ENCODE measurements at regions not wholly inside any gene's neighbourhood (a gene's known extent, or its start where the extent isn't known, plus 50 kb on each side); places are given as distances from the start of the nearest gene placed in this dataset.
"Not testable (repeated sequence)": the region's sequence is repeated elsewhere in the genome, so short reads cannot be mapped to it uniquely, and the experiment has no call there.

DNA sequence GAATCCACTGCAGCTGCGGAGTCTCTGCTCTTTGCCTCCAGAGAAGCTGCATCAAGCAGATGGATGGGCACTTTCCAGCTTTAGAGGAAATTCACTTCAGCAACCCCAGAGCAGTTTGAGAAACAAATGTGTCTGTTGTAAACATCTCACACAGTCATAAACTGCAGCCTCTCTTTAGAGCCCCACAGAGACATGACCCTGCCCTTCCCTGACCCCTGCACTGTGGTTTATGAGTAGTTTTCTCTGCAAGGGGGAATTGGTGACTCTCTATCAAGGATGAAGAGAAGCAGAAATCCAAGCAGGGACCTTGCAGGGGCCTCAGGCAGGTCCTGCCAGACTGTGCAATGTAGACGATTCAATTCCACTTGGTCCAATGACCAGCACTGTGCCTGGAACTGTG lies 160.2 kb downstream of the SH2D4B start:
- no peak for DNase-seq (ENCODE audit: low read depth in 2 of 2, low spot score in 1 of 2)

DNA sequence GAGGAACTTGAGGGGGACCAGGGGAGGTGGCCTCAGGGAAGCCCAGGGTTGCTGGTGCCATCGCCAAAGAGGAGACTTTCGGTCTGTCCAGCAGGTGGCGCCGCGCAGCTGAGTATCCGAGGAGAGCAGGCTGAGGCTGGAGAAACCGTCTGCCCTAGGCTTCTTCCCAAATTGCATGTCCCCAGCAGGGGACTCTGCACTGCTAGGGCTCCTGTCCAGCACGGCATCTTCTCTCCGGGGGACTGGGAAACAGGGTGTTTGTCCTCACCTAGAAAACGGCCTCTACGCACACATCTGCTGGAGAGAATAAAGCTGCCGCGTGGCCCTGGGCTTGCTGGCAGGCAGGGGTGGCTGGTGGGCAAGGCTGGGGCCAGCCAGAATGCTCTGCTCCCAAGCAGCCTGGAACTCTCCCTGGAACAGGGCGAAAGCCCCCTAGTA lies 161.9 kb downstream of the SH2D4B start:
- DNase-seq (ENCODE audit: low read depth in 2 of 2, low spot score in 1 of 2) = peak; percentile 10 to 37

DNA sequence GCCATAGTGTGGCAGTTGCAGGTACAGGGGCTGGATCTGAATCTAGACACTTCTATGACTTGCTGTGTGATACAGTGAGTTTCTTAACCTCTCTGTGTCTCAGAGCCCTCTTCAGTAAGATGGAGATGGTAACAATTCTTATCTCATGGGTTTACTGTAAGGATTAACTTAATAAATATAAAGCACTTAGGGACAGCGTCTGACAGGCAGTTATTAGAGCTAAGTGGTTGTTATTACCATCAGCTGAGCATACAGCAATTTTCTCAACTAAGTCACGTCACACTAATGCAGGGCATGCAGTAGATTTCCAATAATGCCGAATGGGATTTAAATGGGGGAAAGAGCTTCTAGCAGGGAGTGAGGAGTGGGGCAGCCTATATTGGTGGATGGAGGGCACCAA lies 162.6 kb downstream of the SH2D4B start:
- DNase-seq (ENCODE audit: low read depth in 2 of 2, low spot score in 1 of 2) = no peak

DNA sequence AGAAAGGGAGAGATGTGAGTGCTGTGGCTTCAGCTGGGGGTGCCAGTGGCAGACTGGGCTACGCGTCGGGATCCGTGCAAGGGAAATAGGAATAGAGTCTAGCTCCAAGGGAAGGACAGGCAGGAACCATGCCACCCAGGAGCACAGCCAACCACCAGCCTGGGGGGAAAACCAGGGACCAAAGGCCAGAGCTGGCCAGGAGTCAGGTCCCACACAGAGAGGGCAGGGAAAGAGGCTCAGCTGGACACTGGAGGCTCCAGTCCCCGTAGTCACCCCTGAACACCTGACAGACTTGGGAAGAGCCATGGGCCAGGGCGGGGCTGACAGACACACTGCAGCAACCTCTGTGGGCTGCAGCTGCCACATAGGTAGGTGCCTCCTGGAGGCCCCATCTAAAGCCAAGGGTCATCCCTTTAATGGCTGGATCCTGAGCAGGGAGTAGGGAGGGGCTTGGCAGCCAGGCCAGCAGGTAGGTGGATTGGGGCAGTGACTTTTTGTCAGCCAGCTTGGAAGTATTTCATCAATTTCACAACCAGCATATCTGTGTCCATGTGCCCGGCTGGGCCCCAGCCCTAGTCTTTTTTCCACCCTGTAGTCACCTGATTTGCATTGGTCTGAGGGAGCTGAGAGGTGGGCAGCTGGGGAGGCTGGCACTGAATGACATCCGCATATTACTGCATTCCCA lies 163.2 kb downstream of the SH2D4B start:
- no peak for DNase-seq (ENCODE audit: low read depth in 2 of 2, low spot score in 1 of 2)

DNA sequence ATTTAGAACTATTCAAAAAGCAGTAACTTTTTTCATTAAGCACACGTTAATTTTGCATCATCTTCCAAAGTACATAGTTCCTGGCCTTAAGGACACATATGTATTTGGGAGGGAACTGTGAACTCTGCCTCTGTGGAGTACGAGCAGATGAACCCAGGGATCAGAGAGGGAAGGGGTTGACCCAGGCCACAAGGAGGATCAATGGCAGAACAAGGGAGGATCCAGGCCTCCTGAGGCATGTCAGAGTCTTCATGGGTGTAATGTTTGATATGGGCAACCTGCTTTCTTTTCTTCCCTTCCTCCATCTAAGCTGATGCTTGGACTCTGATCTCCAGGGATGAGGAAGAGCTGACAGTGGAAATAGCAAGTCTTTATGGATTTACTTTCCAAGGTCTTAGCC lies 164.0 kb downstream of the SH2D4B start:
- DNase-seq (ENCODE audit: low read depth in 2 of 2, low spot score in 1 of 2) = no peak

DNA sequence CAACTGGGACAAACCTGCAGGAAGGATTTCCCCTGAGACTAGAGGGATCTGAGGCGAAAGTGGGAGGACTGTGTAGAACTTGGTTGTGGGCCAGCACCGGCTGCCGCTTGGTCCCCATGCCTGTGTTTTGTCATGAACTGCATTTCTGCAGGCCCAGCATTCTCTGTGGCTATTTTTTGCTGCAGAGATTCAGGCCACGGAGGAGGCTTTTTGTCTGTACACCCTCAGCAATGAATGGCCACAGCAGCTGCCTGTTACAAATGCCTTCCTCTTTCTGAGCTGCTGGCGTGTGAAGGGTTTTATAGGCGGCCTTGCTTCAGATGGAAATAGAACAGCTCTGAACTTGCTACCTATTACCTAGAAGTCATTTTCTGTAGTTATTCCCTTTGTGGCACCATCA lies 164.4 kb downstream of the SH2D4B start:
- DNase-seq (ENCODE audit: low read depth in 2 of 2, low spot score in 1 of 2) = no peak

DNA sequence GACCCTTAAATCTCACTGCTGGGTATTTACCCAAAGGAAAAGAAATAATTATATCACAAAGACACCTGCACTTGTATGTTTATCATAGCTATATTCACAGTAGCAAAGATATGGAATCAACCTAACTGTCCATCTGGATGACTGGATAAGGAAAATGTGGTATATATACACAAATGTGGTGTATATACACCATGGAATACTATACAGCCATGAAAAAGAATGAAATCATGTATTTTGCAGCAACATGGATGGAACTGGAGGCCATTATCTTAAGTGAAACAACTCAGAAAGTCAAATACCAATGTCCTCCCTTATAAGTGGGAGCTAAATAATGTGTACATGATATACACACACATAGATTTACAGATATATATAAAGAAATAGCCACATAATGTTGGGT lies 168.2 kb downstream of the SH2D4B start:
- no peak for DNase-seq (ENCODE audit: low read depth in 2 of 2, low spot score in 1 of 2)

DNA sequence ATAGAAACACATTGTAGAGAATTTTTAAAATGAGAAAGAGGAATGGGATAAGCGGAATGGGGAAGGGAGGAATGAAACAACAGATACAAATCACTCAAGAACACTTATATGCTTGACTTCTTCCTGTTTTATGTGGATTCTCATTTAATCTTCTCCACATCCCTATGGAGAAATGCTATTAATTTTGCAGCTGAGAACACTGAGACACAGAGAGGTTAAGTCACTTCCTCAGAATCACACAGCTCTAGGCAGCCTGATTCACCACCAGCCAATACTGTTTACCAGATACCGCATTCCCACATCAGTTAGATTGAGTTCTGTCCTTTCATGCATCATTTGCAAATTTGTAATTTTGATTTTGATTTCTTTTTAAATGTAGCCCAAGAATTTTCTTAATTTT lies 170.5 kb downstream of the SH2D4B start:
- no peak for DNase-seq (ENCODE audit: low read depth in 2 of 2, low spot score in 1 of 2)

DNA sequence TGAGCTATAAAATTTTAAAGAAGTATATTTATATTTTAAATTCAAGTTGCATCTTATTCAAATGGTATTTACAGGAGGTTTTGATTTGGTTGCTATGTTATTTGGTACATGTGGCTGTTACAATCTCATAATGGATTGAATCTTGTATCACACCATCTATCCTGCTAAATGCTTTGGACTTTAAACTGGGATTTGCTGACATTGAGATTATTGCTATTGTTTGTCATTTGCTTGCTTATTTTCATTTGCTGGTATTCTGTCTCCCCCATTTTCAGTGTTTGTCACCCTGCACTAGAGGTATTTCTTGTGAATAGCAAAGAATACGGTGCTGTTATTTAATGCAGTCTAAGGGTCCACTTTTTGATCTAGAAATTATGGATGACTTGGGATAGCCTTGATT lies 171.1 kb downstream of the SH2D4B start:
- DNase-seq (ENCODE audit: low read depth in 2 of 2, low spot score in 1 of 2) = no peak

DNA sequence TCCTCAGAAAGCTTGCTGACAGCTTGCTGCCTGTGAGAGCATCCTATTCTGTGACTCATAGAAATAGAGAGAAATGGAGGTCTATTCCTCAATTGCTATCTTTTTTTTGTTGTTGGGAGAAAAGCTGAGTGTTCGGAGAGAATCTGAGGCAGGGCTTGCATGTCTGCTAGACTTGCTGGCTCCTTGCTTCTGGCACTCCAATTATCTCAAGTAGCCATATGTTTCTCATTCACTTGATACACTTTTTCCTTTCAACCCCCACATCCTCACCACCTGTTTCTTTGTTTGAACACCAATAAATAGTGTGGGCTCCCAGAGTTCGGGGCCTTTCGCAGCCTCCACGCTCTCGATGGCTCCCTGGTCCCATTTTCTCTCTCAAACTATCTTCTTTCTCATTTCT lies 172.2 kb downstream of the SH2D4B start:
- no peak for DNase-seq (ENCODE audit: low read depth in 2 of 2, low spot score in 1 of 2)

DNA sequence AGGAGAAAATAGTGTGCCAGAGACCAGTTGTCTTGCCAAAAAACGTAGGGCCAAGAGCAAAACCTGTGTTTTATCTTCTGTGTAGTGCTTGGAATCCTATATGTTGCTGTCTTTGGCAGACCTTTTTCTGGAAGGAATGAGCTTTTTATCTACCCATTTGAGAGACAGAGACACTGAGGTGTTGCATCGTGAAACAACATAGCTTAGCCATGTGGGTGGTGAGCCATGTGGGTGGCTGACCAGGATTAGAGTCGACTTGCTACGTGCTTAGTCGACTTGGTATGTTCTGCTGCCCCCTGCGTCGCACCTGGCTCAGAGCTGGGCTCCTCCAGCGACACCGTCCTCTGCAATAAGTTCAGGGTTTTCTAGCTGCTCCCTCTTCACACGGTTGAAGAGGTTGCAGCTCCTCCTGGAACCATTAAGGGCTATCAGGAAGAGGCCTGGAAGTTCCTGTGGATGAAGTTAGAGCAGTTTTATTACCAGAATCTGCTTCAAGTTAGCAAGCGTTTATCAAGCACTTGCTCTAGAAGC lies 175.8 kb downstream of the SH2D4B start:
- no peak for DNase-seq (ENCODE audit: low read depth in 2 of 2, low spot score in 1 of 2)

DNA sequence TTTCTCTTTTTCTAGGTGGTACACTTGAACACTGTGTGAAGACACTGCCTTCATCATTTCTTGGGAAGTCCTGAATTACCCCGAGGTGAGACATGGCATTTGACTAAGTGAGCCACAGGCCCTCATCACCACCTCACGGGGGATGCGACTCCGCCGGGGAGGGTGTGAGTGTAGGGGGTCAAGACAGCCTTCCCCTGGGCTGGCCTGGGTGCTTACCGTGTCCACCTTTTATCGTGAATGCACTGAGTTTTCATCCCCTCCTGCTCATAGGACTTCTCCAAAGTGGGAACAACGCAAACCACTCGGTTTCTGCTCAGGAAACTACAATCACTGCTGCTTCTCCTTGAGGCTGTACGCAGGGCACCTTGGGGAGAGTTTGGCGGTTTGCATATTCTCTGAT lies 176.9 kb downstream of the SH2D4B start:
- DNase-seq (ENCODE audit: low read depth in 2 of 2, low spot score in 1 of 2) = no peak

DNA sequence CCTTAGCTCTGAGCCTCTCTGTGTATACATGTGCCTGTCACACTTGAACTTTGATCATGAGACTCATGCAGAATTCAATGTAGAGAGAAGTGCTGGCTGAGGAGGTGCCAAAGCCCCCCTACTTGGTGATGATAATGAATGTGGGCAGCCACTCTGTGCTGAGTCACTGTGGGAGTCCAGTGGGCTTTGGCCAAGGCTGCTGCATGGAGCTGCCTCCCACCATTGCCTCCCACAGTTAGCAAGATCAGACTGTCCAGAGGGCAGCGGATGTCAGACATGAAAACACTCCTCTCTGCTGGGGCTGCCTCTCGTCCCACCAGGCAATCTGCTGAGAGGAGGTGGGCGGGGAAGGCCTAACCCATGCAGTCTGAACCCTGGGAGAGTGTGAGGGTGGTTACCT lies 180.3 kb downstream of the SH2D4B start:
- no peak for DNase-seq (ENCODE audit: low read depth in 2 of 2, low spot score in 1 of 2)

DNA sequence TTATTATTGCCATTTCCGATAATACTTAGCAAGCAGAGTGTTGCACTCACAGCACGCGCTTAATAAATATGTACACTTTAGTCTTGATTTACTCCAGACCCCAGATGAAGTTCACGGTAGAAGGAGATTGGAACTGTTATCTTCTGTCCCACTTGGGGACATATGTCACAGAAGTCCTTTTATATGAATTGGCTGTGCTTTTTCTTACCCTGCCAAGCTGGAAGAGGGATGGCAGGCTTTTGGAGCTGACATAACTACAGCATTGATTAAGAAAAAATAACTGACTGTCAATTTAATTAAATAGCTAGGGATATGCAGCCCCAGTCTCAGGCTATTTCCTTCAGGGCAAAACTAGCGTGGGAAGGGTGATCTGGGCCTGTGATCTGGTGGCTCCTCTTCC lies 182.2 kb downstream of the SH2D4B start:
- DNase-seq (ENCODE audit: low read depth in 2 of 2, low spot score in 1 of 2) = no peak

DNA sequence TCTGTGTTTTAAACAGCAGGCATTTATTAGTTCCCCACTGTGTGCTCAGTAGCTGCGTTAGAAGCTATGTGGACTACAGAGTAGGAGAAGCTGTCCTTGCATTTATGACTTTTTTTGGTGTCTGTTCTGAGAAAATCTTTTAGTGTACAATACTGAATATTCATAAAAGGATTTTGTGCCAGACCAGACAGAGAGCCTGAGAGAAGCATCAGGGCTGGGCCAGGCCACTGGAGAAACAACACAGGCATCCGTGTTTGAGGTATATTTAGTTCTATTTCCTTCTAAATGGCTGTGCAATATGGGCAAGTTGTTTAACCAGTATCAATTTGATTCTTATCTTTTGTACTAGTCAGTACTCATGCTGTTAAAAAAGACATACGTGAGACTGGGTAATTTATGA lies 182.8 kb downstream of the SH2D4B start:
- DNase-seq (ENCODE audit: low read depth in 2 of 2, low spot score in 1 of 2) = no peak

DNA sequence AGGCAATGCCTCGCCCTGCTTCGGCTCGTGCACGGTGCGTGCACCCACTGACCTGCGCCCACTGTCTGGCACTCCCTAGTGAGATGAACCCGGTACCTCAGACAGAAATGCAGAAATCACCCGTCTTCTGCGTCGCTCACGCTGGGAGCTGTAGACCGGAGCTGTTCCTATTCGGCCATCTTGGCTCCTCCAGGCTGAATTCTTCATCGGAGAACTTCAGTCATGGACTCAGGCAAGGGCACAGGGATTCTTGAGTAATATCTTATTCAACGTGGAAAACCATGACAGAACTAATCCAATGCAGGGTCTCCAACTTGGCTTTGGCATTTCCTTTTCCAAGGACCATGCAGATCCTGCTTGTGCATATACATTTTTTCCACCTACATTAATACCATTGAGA lies 190.7 kb downstream of the SH2D4B start:
- DNase-seq (ENCODE audit: low read depth in 2 of 2, low spot score in 1 of 2) = not testable (repeated sequence)

DNA sequence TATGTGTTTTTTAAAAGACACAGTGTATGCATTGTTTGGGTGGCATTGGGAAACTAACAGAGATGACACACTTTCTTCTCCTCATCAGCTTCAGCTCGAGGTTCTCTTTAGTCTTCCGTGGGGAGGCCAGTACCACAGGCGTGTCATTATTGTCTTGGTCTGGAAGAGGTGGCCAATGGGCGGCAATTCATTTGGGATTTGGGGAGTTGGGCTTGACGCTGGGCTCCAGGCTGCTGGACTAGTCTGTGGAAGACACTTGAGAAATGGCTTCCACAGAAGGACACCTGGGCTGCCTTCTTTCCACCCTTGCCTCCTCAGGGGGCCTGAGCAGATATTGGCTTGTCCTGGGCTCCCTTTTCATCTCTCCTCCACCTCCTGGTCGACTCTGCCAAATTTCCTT lies 192.2 kb downstream of the SH2D4B start:
- no peak for DNase-seq (ENCODE audit: low read depth in 2 of 2, low spot score in 1 of 2)

DNA sequence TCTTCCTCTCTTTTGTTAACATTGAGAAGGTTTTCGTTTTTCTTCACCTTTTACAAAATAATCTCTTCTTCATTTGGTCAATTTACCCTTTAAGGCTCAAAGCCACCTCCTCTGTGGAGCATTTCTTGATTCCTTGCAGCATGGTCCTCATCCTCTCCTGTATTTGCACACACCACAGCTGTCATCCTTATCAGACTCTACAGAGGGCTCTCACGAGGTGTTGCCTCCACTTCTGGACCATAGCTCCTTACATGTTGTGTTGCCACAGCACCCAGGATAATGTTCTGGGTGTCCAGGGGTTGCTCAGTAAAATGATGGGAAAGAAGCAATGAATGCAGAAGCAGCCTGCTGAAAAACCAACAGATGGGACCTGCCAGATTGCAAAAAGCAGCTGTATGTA lies 192.8 kb downstream of the SH2D4B start:
- no peak for DNase-seq (ENCODE audit: low read depth in 2 of 2, low spot score in 1 of 2)

DNA sequence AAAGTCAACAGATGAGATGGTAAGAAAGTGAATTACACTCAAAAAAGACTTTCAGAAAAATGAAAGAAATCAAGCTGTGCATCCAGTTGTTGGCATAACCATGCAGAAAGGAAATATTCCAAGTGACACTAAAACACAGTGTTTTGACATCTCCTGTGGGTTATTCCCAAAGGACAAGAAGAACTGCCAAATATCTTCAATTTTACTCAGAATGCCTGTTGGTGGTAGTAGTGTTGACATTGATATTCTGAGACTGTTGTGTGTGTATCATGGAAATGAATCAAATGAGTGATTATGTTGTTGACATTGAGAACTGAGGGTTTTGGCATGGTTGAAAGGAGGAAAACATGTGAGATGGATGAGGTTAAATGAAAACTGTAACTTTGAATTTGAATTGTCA lies 196.9 kb downstream of the SH2D4B start:
- no peak for DNase-seq (ENCODE audit: low read depth in 2 of 2, low spot score in 1 of 2)

DNA sequence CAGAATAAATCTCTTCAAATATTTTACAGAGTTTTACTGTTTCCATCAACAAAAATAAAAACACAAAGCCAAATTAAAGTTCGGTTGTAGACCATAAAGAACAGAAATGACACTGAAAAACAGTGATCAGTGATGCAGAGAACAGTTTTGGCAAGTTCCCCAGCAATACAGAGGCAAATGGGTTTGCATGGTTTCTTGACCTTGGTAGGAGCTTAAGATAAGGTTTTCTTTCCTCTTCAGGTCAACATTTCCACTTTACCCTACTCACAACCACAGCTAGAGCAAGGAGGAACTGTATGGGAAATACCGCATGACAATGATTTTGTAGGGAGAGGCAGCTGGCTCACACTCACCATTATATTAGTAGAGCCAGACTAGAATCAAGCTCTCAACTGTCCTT lies 199.5 kb downstream of the SH2D4B start:
- no peak for DNase-seq (ENCODE audit: low read depth in 2 of 2, low spot score in 1 of 2)

DNA sequence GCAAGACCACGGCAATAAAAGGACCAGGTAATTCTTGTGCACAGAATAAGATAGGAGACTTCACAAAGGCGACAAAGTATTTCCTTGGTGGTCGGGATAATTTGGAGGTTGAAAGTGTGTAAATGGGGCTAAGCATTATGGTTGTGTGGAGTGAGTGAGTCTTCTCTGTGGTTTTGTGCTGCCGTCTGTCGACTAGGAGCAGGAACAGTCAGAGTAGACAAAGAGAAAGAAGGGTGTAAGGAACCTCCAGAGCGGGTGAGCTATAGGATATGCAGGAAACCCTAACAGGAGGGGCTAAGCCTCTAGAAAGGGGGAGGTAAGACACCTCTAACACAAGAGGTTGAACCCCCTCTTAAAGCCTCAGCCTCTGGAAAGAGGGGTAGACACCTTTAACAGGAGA lies 201.6 kb downstream of the SH2D4B start:
- DNase-seq (ENCODE audit: low read depth in 2 of 2, low spot score in 1 of 2) = no peak

DNA sequence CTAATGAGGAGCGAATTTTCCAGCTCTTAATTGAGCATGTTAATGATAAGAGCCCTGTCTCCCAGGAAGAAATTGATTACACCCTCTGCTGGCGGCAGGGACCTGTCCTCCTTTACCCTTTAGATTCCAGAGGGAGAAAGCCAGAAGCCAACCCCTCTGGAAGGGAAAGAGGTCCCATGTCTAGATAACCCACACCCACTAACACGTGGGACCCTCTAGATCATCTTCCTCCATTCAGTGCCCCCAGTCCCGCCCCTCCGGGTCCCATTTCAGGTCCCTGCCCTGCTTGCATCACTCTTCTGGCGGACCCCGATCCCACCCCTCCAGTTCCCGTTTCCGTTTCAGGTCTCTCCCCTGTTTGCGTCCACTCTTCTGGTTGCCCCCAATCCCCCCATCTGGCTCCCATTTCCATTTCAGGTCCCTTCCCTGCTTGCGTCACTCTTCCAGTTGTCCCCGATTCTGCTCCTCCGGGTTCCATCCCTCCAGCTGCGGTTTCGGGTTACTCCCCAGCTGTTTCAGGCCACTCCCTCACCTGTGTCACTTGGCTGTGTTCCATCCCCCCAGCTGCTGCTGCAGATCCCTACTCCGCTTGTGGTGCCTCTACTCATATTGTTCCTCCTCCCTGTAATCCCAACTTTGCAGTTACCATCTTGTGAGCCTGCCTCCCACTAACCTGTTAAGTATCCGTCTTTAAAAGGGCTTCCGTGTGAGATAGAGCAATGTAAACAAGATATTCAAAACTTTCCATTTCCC lies 202.4 kb downstream of the SH2D4B start:
- DNase-seq (ENCODE audit: low read depth in 2 of 2, low spot score in 1 of 2) = no peak

DNA sequence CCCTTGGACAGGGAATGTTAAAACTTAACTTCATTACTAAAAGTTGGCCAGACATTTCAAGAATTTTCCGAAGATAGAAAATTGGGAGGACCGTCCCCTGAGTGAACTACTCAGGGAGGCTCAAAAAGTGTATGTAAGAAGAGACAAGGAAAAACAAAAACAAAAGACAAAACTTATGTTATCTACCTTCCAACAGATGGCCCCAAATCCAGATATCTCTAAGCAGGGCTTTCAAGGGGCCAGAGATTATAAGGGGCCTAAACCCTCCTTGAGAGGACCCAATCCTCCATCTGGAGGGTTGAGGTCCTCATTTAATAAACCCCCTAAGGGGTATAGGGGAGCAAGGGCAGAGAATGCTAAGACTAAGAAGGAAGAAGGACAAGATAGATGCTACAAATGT lies 203.6 kb downstream of the SH2D4B start:
- DNase-seq (ENCODE audit: low read depth in 2 of 2, low spot score in 1 of 2) = no peak

Data from stimulated activated CD8-positive, alpha-beta memory T cell treated with anti-CD3 and anti-CD28 coated beads, Interleukin-4, amount 100 ng/mL, for 4 hours (primary cell).